HL-60 (cell line): ENCODE measurements at regions not wholly inside any gene's neighbourhood (a gene's known extent, or its start where the extent isn't known, plus 50 kb on each side); places are given as distances from the start of the nearest gene placed in this dataset.

Source experiments
- DNase-seq, 2 experiments: peaks; one replicate each; pipeline ENCODE4 v3.0.0-alpha.2; 2010 to 2020; ENCODE audit warnings: low read depth in 1 of 2, low spot score in 1 of 2
- H3K27ac ChIP-seq: fragments of 250-450 bp; sonication (Bioruptor Pico); replicated peaks from 2 replicates; pipeline ENCODE4 v1.5.1; 2020; ENCODE audit warnings: mild to moderate bottlenecking, moderate library complexity
- H3K27me3 ChIP-seq: fragments of 250-450 bp; sonication (Bioruptor Pico); 2 replicates; pipeline ENCODE4 v1.5.1; 2021; ENCODE audit warnings: mild to moderate bottlenecking, moderate library complexity; ENCODE audit not compliant: insufficient read depth, poor library complexity, severe bottlenecking
- H3K4me3 ChIP-seq: replicated peaks from 2 replicates; pipeline ENCODE4 v1.5.1; 2011; ENCODE audit warnings: mild to moderate bottlenecking, control low read depth, low read length; ENCODE audit not compliant: insufficient read depth
- CTCF ChIP-seq: IDR thresholded peaks from one replicate; pipeline ENCODE4 v1.5.1; 2011; ENCODE audit warnings: low read length, control low read depth, inconsistent platforms; ENCODE audit not compliant: insufficient read depth
- GABPA ChIP-seq: IDR thresholded peaks from 2 replicates; pipeline ENCODE4 v1.6.1; 2012; ENCODE audit warnings: low read depth
- POLR2AphosphoS5 ChIP-seq: IDR thresholded peaks from 2 replicates; pipeline ENCODE4 v1.6.1; 2012; ENCODE audit warnings: low read depth
- REST ChIP-seq: IDR thresholded peaks from 2 replicates; pipeline ENCODE4 v1.6.1; 2012; ENCODE audit warnings: low read depth; ENCODE audit not compliant: insufficient replicate concordance
- SPI1 ChIP-seq: IDR thresholded peaks from 2 replicates; pipeline ENCODE4 v1.6.1; 2012; ENCODE audit warnings: low read depth, mild to moderate bottlenecking, borderline replicate concordance

- no peak for DNase-seq
- Histone ChIP-seq H3K27me3 (no peaks in the 10 kb centered on the region), H3K27ac (no peak overlapping the region), H3K4me3 (no peak overlapping the region)
- no peak for TF ChIP-seq REST
- TF ChIP-seq GABPA: no peak
- TF ChIP-seq POLR2AphosphoS5: no peak
- no peak for TF ChIP-seq CTCF
- no peak for TF ChIP-seq SPI1
Measured at GRCh38 chr2:236673126-236673822, 103.6 kb downstream of the ACKR3 start.

- H3K4me3 ChIP-seq: no peak overlapping the region
- no peak overlapping the region for H3K27ac ChIP-seq
- DNase-seq: no peak
- no peaks in the 10 kb centered on the region for H3K27me3 ChIP-seq
- TF ChIP-seq REST (no peak), POLR2AphosphoS5 (no peak), GABPA (no peak), CTCF (no peak), SPI1 (no peak)
Measured at GRCh38 chr2:236673823-236674185, 104.2 kb downstream of the ACKR3 start.

DNA sequence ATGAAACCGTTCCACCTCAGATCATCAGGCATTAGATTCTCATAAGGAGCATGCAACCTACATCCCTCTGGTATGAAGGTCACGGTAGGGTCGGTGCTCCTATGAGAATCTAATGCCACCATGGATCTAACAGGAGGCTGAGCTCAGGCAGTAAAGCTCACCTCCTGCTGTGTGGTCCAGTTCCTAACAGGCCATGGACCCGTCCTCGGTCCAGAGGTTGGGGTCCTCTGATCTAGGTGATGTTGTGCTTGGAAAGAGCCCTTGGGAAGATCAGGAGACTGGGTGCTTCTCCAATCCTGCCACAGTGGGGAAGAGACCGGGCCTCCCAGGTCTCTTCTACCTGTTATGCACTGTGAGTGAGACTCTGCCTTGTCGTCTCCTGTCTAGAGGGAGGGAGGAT lies 104.6 kb downstream of the ACKR3 start:
- DNase-seq: no peak
- H3K27me3 ChIP-seq: no peaks in the 10 kb centered on the region
- H3K27ac ChIP-seq: no peak overlapping the region
- H3K4me3 ChIP-seq: no peak overlapping the region
- TF ChIP-seq GABPA: no peak
- no peak for TF ChIP-seq SPI1
- TF ChIP-seq REST: no peak
- no peak for TF ChIP-seq POLR2AphosphoS5
- no peak for TF ChIP-seq CTCF
